ENCODE measurements at regions not wholly inside any gene's neighbourhood (a gene's known extent, or its start where the extent isn't known, plus 50 kb on each side); places are given as distances from the start of the nearest gene placed in this dataset.

DNA sequence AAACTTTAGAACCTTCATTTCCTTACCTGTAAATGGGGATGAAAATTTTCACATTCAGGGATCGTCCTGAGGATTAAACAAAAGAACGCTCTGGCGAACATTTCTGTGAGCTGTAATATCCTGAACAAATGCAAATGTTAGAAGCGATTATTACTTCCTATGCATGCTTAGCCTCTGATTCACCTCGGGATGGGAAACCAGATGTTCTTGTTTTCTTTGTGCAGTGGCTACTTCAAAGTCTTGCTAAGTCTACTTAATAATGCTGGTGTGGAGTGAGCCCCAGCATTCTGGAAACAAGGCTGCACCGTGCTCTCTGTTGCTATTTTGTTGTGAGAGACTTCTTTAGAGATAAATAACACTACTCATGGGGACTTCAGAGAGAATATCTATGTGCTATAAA lies 119.1 kb upstream of the PELI1 start:
- Histone ChIP-seq H3K4me1 (peaks cover 0 to 2% (median under 1%) of the 10 kb centered on the region in 4 donors), H3K9me3 (no peaks in the 10 kb centered on the region), H3K27ac (no peak overlapping the region), H3K27me3 (no peaks in the 10 kb centered on the region), H3K4me3 (no peak overlapping the region), H3K36me3 (no peaks in the 10 kb centered on the region)
- TF ChIP-seq POLR2AphosphoS5 (IDR thresholded peaks at IDR 0.05) (no peak), EP300 (IDR thresholded peaks at IDR 0.05; ENCODE audit: low read depth) (no peak), POLR2A (IDR thresholded peaks at IDR 0.05) (no peak)
- TF ChIP-seq, protein P1, sequence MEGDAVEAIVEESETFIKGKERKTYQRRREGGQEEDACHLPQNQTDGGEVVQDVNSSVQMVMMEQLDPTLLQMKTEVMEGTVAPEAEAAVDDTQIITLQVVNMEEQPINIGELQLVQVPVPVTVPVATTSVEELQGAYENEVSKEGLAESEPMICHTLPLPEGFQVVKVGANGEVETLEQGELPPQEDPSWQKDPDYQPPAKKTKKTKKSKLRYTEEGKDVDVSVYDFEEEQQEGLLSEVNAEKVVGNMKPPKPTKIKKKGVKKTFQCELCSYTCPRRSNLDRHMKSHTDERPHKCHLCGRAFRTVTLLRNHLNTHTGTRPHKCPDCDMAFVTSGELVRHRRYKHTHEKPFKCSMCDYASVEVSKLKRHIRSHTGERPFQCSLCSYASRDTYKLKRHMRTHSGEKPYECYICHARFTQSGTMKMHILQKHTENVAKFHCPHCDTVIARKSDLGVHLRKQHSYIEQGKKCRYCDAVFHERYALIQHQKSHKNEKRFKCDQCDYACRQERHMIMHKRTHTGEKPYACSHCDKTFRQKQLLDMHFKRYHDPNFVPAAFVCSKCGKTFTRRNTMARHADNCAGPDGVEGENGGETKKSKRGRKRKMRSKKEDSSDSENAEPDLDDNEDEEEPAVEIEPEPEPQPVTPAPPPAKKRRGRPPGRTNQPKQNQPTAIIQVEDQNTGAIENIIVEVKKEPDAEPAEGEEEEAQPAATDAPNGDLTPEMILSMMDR (IDR thresholded peaks at IDR 0.05), result no peak
- WGBS, 2 donors (ENCODE audit: low coverage in 1 of 2), result 65 to 70% methylated on average over 4 to 6 of the region's 6 CpGs
- intact Hi-C loops (cut with DNase I; ENCODE audit: low total_unique reads), result no loop called here
- in situ Hi-C loops (cut with MboI; ENCODE audit: low pct_ligation_motif_present in 1 of 4, low pct_unique_long_range_greater_than_20kb in 1 of 4, low sequenced_read_pairs in 3 of 4), result no loop called here
- DNase-seq, result no peak

DNA sequence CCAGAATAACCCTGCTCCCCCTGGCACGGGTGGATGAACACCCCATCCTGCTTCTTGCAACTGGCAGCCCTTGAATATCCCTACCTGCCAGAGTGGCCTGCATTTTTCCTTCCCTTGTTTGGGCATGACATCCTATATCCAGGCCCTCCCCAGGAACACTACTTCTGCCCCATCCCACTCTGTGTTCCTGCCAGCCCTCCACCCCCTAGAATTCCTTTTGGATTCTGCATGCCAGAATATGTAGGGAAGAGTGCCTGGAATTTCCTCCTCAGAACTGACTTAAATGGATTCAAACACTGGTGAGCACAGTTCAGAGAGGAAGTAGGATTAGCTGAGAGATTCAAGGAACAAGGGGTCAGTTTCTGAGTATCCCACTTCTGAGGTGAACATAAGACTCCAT lies 123.5 kb upstream of the PELI1 start:
- WGBS, 2 donors (ENCODE audit: low coverage in 1 of 2), result 65 to 100% methylated on average over 1 of the region's 1 CpG
- in situ Hi-C loops (cut with MboI; ENCODE audit: low pct_ligation_motif_present in 1 of 4, low pct_unique_long_range_greater_than_20kb in 1 of 4, low sequenced_read_pairs in 3 of 4), result no loop called here
- no peak overlapping the region for H3K27ac ChIP-seq

DNA sequence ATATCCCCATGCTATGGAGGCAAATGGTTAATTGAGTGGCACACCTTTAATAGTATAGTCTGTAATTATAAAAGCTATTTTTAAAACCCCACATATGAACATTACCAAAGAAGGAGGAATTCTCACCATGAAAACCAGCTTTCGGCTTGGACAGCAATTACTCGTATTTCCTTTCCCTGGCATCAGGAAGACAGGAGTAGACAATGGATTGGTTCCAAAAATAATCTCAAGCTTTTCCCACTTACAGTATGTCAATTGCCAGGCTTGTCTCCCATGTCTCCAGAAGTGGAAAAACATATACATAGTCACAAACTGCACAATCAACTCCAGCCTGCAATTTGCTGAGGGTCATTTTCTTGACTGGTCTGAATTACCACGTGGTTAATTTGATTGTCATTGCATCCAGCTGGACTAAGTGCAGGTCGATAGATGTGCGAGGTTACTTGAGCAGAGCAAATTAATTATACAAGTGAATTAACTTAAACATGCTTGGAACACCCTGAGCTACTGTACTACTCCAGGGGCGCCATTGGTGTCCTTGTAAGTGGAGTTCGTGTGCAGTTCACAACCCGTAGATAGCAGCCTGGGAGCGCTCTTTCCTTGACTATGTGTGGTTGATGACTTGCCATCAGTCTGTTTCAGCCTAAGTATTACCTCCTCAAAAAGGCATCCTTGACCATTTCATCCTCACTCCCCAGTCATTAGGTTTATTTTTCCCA lies 124.3 kb upstream of the PELI1 start:
- Histone ChIP-seq H3K4me3 (no peak overlapping the region), H3K9me3 (no peaks in the 10 kb centered on the region), H3K27ac (no peak overlapping the region), H3K4me1 (peaks cover under 1 to 10% (median 9%) of the 10 kb centered on the region in 4 donors), H3K27me3 (no peaks in the 10 kb centered on the region), H3K36me3 (no peaks in the 10 kb centered on the region)
- no peak for TF ChIP-seq POLR2AphosphoS5 (IDR thresholded peaks at IDR 0.05)
- TF ChIP-seq EP300 (IDR thresholded peaks at IDR 0.05; ENCODE audit: low read depth), result no peak
- TF ChIP-seq, protein P1 (IDR thresholded peaks at IDR 0.05), result no peak
- no peak for TF ChIP-seq POLR2A (IDR thresholded peaks at IDR 0.05)
- no peak for DNase-seq
- 73 to 79% methylated on average over 3 to 9 of the region's 9 CpGs for WGBS, 2 donors (ENCODE audit: low coverage in 1 of 2)
- intact Hi-C loops (cut with DNase I; ENCODE audit: low total_unique reads) (no loop called here), in situ Hi-C loops (cut with MboI; ENCODE audit: low pct_ligation_motif_present in 1 of 4, low pct_unique_long_range_greater_than_20kb in 1 of 4, low sequenced_read_pairs in 3 of 4) (no loop called here)

More for the DNA sequence above, 123.5 kb upstream of the PELI1 start:
- Histone ChIP-seq H3K4me3 (no peak overlapping the region), H3K27me3 (no peaks in the 10 kb centered on the region), H3K4me1 (peaks cover 0 to 2% (median 1%) of the 10 kb centered on the region in 4 donors), H3K36me3 (no peaks in the 10 kb centered on the region), H3K9me3 (no peaks in the 10 kb centered on the region)
- no peak for DNase-seq
- TF ChIP-seq EP300 (IDR thresholded peaks at IDR 0.05; ENCODE audit: low read depth) (no peak), POLR2AphosphoS5 (IDR thresholded peaks at IDR 0.05) (no peak), POLR2A (IDR thresholded peaks at IDR 0.05) (no peak)
- TF ChIP-seq, protein P1 (IDR thresholded peaks at IDR 0.05), result no peak
- intact Hi-C loops (cut with DNase I; ENCODE audit: low total_unique reads), result no loop called here

DNA sequence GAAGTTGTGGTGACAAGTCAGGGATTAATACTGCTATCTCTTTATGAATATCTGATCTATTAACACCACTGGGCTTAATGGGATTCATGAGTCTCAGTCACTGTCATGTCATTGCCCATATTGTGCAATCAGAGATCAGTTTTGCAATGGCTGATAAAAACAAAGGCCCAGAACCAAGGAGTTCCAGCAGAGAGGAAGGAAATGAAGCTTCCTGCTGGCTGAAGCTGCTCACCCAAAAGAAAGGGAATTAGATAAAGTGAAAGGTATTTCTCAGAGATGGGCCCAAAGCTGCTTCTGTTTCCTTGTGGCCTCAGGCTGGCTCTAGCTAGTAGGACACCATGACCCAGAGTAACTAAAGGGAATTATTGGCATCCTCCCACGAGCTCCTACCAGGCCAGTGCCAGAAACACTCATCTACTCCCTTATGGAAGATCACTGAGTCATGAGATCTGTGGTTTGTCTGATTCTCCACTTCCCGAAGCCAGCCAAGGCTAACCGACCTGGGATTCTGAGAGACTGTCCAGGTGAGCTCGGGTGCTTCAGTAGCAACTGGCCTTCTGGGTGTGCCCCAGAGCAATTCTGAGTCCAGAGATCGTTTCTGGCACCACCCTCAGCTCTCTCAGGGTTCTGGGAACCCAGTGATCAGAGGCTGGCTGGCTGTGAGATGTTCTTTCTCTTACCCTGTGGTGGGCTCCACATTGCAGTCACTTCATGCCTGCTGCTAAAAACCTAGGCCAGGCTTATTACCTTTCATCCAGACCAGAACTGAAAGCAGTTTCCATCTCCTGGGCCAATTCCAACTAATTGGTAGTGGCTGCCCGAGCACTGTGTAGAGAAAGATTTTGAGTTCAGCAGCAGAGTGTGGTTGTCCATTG lies 129.5 kb upstream of the PELI1 start:
- DNase-seq, result peak; percentile 67
- H3K4me3 ChIP-seq, result peak overlapping the region in 1 of 4 donors; percentile 21
- in situ Hi-C loops (cut with MboI; ENCODE audit: low pct_ligation_motif_present in 1 of 4, low pct_unique_long_range_greater_than_20kb in 1 of 4, low sequenced_read_pairs in 3 of 4), result no loop called here
- peak overlapping the region; percentile 73 to 81 (median 79) for H3K27ac ChIP-seq
- TF ChIP-seq EP300 (IDR thresholded peaks at IDR 0.05; ENCODE audit: low read depth), result no peak
- TF ChIP-seq POLR2AphosphoS5 (IDR thresholded peaks at IDR 0.05), result peak in 2 of 3 donors; percentile 48 to 61
- peak; percentile 35 for TF ChIP-seq POLR2A (IDR thresholded peaks at IDR 0.05)
- intact Hi-C loops (cut with DNase I; ENCODE audit: low total_unique reads), result no loop called here
- H3K4me1 ChIP-seq, result peaks cover 9 to 35% (median 20%) of the 10 kb centered on the region in 4 donors
- no peaks in the 10 kb centered on the region for H3K36me3 ChIP-seq
- WGBS, 2 donors (ENCODE audit: low coverage in 1 of 2), result 17 to 20% methylated on average over 1 to 6 of the region's 6 CpGs
- no peaks in the 10 kb centered on the region for H3K9me3 ChIP-seq
- no peaks in the 10 kb centered on the region for H3K27me3 ChIP-seq
